ENCODE measurements at regions not wholly inside any gene's neighbourhood (a gene's known extent, or its start where the extent isn't known, plus 50 kb on each side); places are given as distances from the start of the nearest gene placed in this dataset.

DNA sequence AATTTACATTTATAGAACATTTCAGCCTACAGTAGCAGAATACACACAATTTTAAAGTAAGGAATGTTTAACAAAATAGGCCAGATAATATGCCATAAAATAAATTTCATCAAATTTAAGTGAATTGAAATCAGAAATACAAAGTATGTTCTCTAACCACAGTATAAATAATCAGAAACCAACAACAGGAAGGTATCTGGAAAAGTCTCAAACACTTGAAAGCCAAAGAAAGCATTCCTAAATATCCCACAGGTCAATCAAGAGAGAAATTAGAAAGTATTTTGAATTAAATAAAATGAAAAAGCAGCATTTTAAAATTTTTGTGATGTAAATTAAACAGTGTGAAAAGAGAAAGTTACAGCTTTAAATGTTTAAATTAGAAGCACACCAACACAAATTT is 899.2 kb downstream of the PDHA2 start:
- TF ChIP-seq, protein P1, sequence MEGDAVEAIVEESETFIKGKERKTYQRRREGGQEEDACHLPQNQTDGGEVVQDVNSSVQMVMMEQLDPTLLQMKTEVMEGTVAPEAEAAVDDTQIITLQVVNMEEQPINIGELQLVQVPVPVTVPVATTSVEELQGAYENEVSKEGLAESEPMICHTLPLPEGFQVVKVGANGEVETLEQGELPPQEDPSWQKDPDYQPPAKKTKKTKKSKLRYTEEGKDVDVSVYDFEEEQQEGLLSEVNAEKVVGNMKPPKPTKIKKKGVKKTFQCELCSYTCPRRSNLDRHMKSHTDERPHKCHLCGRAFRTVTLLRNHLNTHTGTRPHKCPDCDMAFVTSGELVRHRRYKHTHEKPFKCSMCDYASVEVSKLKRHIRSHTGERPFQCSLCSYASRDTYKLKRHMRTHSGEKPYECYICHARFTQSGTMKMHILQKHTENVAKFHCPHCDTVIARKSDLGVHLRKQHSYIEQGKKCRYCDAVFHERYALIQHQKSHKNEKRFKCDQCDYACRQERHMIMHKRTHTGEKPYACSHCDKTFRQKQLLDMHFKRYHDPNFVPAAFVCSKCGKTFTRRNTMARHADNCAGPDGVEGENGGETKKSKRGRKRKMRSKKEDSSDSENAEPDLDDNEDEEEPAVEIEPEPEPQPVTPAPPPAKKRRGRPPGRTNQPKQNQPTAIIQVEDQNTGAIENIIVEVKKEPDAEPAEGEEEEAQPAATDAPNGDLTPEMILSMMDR (conservative IDR thresholded peaks at IDR 0.05; ENCODE audit: low read depth): no peak
- ChIA-PET POLR2A (ENCODE audit: low non-redundant PET) (no interaction called here), CTCF (no interaction called here)
- H3K27ac ChIP-seq: no peak overlapping the region
- DNase-seq (ENCODE audit: low spot score): no peak

DNA sequence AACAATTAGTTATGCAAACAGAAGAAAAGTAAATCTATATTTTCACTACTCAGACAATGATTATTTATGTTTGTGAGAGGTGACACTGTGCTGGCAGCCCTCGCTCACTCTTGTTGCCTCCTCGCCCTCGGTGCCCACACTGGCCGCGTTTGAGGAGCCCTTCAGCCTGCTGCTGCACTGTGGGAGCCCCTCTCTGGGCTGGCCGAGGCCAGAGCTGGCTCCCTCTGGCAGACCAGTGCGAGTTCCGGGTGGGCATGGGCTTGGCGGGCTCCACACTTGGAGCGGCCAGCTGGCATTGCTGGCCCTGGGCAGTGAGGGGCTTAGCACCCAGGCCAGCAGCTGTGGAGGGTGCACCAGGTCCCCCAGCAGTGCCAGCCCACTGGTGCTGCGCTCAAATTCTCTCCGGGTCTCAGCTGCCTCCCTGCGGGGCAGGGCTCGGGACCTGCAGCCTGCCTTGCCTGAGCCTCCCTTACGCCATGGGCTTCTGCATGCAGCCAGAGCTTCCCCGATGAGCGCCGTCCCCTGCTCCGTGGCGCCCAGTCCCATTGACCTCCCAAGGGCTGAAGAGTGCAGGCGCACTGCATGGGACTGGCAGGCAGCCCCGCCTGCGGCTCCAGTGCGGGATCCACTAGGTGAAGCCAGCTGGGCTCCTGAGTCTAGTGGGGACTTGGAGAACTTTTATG is 902.6 kb downstream of the PDHA2 start:
- TF ChIP-seq, protein P1 (conservative IDR thresholded peaks at IDR 0.05; ENCODE audit: low read depth): no peak
- DNase-seq (ENCODE audit: low spot score): no peak
- CTCF ChIA-PET: no interaction called here
- POLR2A ChIA-PET (ENCODE audit: low non-redundant PET): no interaction called here
- H3K27ac ChIP-seq: no peak overlapping the region

DNA sequence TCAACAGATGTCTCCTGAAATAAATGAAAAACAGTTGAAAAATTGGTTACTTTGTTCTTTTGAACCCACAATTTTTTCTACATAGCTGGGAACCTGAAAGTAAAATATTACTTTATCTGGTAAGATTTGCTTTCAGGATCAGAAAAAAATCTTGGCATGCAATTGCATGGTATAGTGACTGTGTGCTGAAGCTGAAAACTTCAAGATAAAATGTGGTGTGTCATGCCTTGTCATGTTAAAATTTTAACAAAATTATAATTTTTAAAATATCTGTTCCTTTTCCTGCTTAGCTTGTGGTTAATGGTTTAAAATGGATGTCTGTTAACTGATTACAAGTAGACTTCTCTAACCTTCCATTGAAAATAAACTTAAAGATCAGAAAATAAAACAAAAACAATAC is 904.8 kb downstream of the PDHA2 start:
- ChIA-PET CTCF (interaction anchor here (0.7 kb wide), 1 partner anchor 70 kb away, joined by 3 read pairs; no protein-coding TSS in a partner anchor), POLR2A (ENCODE audit: low non-redundant PET) (no interaction called here)
- H3K27ac ChIP-seq: no peak overlapping the region
- DNase-seq (ENCODE audit: low spot score): no peak
- TF ChIP-seq, protein P1 (conservative IDR thresholded peaks at IDR 0.05; ENCODE audit: low read depth): no peak

DNA sequence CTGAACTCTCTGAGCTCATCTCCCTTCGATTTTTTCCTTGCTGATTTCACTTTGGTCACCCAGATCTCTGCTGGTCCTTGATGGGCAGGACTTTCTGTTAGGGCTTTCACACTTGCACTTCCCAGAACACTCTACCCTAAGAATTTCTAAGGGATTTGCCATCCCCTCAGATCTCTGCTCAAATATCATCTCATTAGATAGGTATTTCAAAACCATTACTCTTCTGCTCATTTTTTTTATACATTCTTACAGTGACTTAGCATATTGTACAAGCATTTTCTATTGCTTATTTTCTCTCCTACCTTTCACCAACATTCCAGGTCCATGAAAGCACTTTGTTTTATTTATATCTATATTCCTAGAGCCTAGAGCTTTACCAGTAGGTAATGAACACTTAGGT is 913.3 kb downstream of the PDHA2 start:
- TF ChIP-seq, protein P1 (conservative IDR thresholded peaks at IDR 0.05; ENCODE audit: low read depth): no peak
- DNase-seq (ENCODE audit: low spot score): no peak
- CTCF ChIA-PET: no interaction called here
- H3K27ac ChIP-seq: no peak overlapping the region
- POLR2A ChIA-PET (ENCODE audit: low non-redundant PET): no interaction called here

DNA sequence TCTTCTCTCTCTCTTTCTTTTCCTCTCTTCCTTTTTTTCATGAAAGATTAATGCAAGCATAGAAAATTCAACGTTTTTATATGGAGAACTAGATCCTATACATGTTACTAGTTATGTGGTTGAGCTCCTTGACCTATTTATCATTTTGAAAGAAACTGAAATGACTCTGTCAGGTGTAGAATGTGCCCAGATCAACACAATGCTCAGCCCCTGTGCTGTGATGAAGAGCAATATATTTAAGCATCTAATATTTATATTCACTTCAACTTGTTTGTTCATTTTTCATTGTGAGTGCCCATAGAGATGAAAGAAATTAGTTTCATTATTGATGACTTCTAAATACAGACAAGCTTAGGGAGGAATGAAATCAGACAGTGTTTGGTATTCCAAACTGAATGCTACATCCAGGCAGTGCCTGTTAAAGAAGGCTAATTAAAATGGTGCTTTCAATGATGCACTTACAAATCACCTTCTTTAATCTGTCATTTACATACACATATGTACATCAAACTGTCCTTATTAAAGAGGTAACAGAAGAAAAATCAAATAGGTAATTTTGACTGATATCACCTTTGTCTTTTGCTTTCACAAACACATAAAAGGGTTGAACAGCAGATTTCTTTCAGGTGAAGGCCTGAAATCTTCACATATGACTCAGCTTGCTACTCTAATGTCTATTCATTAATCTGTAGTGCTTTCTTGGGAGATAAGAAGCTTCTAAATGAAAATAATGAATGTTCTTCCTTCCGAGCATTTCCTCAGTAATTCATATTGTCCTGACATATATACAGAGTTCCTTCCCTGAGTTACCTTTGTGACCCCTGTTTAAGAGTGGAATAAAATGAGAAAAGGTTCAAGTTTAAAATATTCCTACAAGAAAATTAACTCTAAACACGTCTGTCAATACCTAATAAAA is 915.9 kb downstream of the PDHA2 start:
- CTCF ChIA-PET: no interaction called here

DNA sequence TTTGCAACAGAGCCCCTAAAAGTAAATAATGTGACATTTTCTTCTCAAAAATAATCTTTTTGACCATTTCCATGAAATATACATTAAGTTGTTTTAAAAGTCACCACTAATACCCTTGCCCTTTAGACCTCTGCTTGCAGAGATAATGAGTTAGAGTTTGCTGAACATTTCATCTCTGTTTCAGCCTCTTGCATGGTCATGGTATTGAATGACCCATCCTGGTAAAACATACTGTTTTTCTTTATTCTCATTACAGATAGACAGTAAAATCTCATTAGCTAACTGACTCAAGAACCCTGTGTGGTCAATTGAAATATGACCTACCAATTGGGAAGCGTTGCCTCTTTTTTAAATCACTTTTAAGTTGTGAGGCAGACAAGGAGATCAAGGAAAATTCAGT is 916.7 kb downstream of the PDHA2 start:
- POLR2A ChIA-PET (ENCODE audit: low non-redundant PET): no interaction called here
- no peak for DNase-seq (ENCODE audit: low spot score)
- no peak overlapping the region for H3K27ac ChIP-seq
- TF ChIP-seq, protein P1 (conservative IDR thresholded peaks at IDR 0.05; ENCODE audit: low read depth): no peak
- CTCF ChIA-PET: no interaction called here

More for the DNA sequence above, 915.9 kb downstream of the PDHA2 start:
- TF ChIP-seq, protein P1 (conservative IDR thresholded peaks at IDR 0.05; ENCODE audit: low read depth): no peak
- POLR2A ChIA-PET (ENCODE audit: low non-redundant PET): no interaction called here
- DNase-seq (ENCODE audit: low spot score): no peak
- no peak overlapping the region for H3K27ac ChIP-seq
